ENCODE measurements at regions not wholly inside any gene's neighbourhood (a gene's known extent, or its start where the extent isn't known, plus 50 kb on each side); places are given as distances from the start of the nearest gene placed in this dataset.

- no peak for DNase-seq (ENCODE audit: low read depth, low spot score)
Observed at GRCh38 chr4:132893787-132894186, 255.3 kb upstream of the PCDH10 start.

GRCh38 chr4:132901224-132901623, 247.9 kb upstream of the PCDH10 start:
- no peak for DNase-seq (ENCODE audit: low read depth, low spot score)
- H3K4me3 ChIP-seq (ENCODE audit: low read length): no peak overlapping the region

More at GRCh38 chr4:132893787-132894186, 255.3 kb upstream of the PCDH10 start:
- H3K4me3 ChIP-seq (ENCODE audit: low read length): no peak overlapping the region

- H3K4me3 ChIP-seq (ENCODE audit: low read length): no peak overlapping the region
- DNase-seq (ENCODE audit: low read depth, low spot score): no peak
Observed at GRCh38 chr4:132910229-132910748, 238.8 kb upstream of the PCDH10 start.

GRCh38 chr4:132918096-132918495, 231.0 kb upstream of the PCDH10 start:
- DNase-seq (ENCODE audit: low read depth, low spot score): no peak
- no peak overlapping the region for H3K4me3 ChIP-seq (ENCODE audit: low read length)

GRCh38 chr4:132923516-132923915, 225.6 kb upstream of the PCDH10 start:
- no peak for DNase-seq (ENCODE audit: low read depth, low spot score)
- H3K4me3 ChIP-seq (ENCODE audit: low read length): no peak overlapping the region

GRCh38 chr4:132934911-132935310, 214.2 kb upstream of the PCDH10 start:
- H3K4me3 ChIP-seq (ENCODE audit: low read length): no peak overlapping the region
- no peak for DNase-seq (ENCODE audit: low read depth, low spot score)

GRCh38 chr4:132955146-132955545, 193.9 kb upstream of the PCDH10 start:
- no peak overlapping the region for H3K4me3 ChIP-seq (ENCODE audit: low read length)
- no peak for DNase-seq (ENCODE audit: low read depth, low spot score)

- H3K4me3 ChIP-seq (ENCODE audit: low read length): no peak overlapping the region
- no peak for DNase-seq (ENCODE audit: low read depth, low spot score)
Observed at GRCh38 chr4:132956962-132957361, 192.1 kb upstream of the PCDH10 start.

- no peak overlapping the region for H3K4me3 ChIP-seq (ENCODE audit: low read length)
- DNase-seq (ENCODE audit: low read depth, low spot score): no peak
Observed at GRCh38 chr4:132958457-132959263, 190.4 kb upstream of the PCDH10 start.

GRCh38 chr4:132981611-132982010, 167.5 kb upstream of the PCDH10 start:
- no peak overlapping the region for H3K4me3 ChIP-seq (ENCODE audit: low read length)
- DNase-seq (ENCODE audit: low read depth, low spot score): no peak

GRCh38 chr4:132982151-132982550, 166.9 kb upstream of the PCDH10 start:
- no peak overlapping the region for H3K4me3 ChIP-seq (ENCODE audit: low read length)
- DNase-seq (ENCODE audit: low read depth, low spot score): no peak

- no peak overlapping the region for H3K4me3 ChIP-seq (ENCODE audit: low read length)
- DNase-seq (ENCODE audit: low read depth, low spot score): no peak
Observed at GRCh38 chr4:132991111-132991510, 158.0 kb upstream of the PCDH10 start.

- no peak overlapping the region for H3K4me3 ChIP-seq (ENCODE audit: low read length)
- no peak for DNase-seq (ENCODE audit: low read depth, low spot score)
Observed at GRCh38 chr4:132992686-132993085, 156.4 kb upstream of the PCDH10 start.

GRCh38 chr4:132998585-132999230, 150.4 kb upstream of the PCDH10 start:
- no peak overlapping the region for H3K4me3 ChIP-seq (ENCODE audit: low read length)
- no peak for DNase-seq (ENCODE audit: low read depth, low spot score)

GRCh38 chr4:133000012-133000411, 149.1 kb upstream of the PCDH10 start:
- H3K4me3 ChIP-seq (ENCODE audit: low read length): no peak overlapping the region
- DNase-seq (ENCODE audit: low read depth, low spot score): peak; percentile 96

- no peak overlapping the region for H3K4me3 ChIP-seq (ENCODE audit: low read length)
- no peak for DNase-seq (ENCODE audit: low read depth, low spot score)
Observed at GRCh38 chr4:133003169-133003568, 145.9 kb upstream of the PCDH10 start.

GRCh38 chr4:133014473-133015135, 134.5 kb upstream of the PCDH10 start:
- DNase-seq (ENCODE audit: low read depth, low spot score): no peak
- H3K4me3 ChIP-seq (ENCODE audit: low read length): no peak overlapping the region

- peak; percentile 53 for DNase-seq (ENCODE audit: low read depth, low spot score)
- no peak overlapping the region for H3K4me3 ChIP-seq (ENCODE audit: low read length)
Observed at GRCh38 chr4:133045288-133045687, 103.8 kb upstream of the PCDH10 start.

GRCh38 chr4:133046156-133046555, 102.9 kb upstream of the PCDH10 start:
- H3K4me3 ChIP-seq (ENCODE audit: low read length): no peak overlapping the region
- DNase-seq (ENCODE audit: low read depth, low spot score): no peak

GRCh38 chr4:133058701-133059100, 90.4 kb upstream of the PCDH10 start:
- DNase-seq (ENCODE audit: low read depth, low spot score): no peak

More at GRCh38 chr4:133058701-133059100, 90.4 kb upstream of the PCDH10 start:
- no peak overlapping the region for H3K4me3 ChIP-seq (ENCODE audit: low read length)
